ENCODE measurements at regions not wholly inside any gene's neighbourhood (a gene's known extent, or its start where the extent isn't known, plus 50 kb on each side); places are given as distances from the start of the nearest gene placed in this dataset.
"Not testable (repeated sequence)": the region's sequence is repeated elsewhere in the genome, so short reads cannot be mapped to it uniquely, and the experiment has no call there.

GRCh38 chr4:3623809-3624329 lies 91.6 kb upstream of the LRPAP1 start:
- H3K4me3 Mint-ChIP-seq; H3K27ac Mint-ChIP-seq; H3K9me3 Mint-ChIP-seq; H3K4me3 ChIP-seq (ENCODE audit: low read length); H3K36me3 ChIP-seq (ENCODE audit: control insufficient read depth in 2 of 3, insufficient read depth in 3 of 3, low read length in 3 of 3); intact Hi-C loops (cut with micrococcal nuclease); H3K27ac ChIP-seq (ENCODE audit: low read depth, low read length); ATAC-seq; H3K4me1 ChIP-seq (ENCODE audit: control insufficient read depth in 2 of 2, insufficient read depth in 2 of 2, low read length in 2 of 2); CTCF ChIA-PET; H3K9me3 ChIP-seq (ENCODE audit: control insufficient read depth in 2 of 3, low read length in 3 of 3); POLR2A ChIA-PET; H3K4me1 Mint-ChIP-seq; DNase-seq; H3K27me3 ChIP-seq (ENCODE audit: control insufficient read depth in 2 of 2, insufficient read depth in 2 of 2, low read length in 2 of 2); H3K36me3 Mint-ChIP-seq: not testable (repeated sequence)
- H3K27me3 Mint-ChIP-seq: peaks cover 4 to 42% (median 35%) of the 10 kb centered on the region in 5 donors

DNA sequence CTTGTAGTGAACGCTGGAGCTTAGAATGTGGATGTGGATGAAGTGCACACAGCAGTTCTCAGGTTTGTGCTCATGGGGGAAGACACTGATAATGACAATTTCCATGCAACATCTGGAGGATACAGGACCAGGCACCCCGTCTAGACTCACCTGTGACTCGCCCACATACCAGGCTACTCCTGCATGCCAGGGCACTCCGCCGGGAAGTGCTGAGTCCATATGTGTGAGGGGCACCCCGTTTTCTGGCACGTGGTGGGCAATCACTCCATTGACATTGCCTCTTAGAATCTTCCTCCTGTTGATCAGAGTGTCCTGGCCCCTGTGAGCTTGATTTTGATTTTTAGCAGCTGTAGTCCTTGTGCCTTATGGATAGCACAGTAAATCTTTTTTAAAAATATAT lies 90.9 kb upstream of the LRPAP1 start:
- H3K4me1 Mint-ChIP-seq: peaks cover 0 to 5% (median 3%) of the 10 kb centered on the region in 7 donors
- H3K27me3 Mint-ChIP-seq: peaks cover 8 to 47% (median 42%) of the 10 kb centered on the region in 5 donors
- ATAC-seq: no peak
- intact Hi-C loops (cut with micrococcal nuclease): no loop called here
- no peak overlapping the region for H3K4me3 ChIP-seq (ENCODE audit: low read length)
- H3K9me3 ChIP-seq (ENCODE audit: control insufficient read depth in 2 of 3, low read length in 3 of 3): no peaks in the 10 kb centered on the region
- no peak overlapping the region for H3K27ac Mint-ChIP-seq
- no peaks in the 10 kb centered on the region for H3K36me3 ChIP-seq (ENCODE audit: control insufficient read depth in 2 of 3, insufficient read depth in 3 of 3, low read length in 3 of 3)
- H3K4me1 ChIP-seq (ENCODE audit: control insufficient read depth in 2 of 2, insufficient read depth in 2 of 2, low read length in 2 of 2): no peaks in the 10 kb centered on the region
- H3K27ac ChIP-seq (ENCODE audit: low read depth, low read length): no peak overlapping the region
- ChIA-PET CTCF (no interaction called here), POLR2A (no interaction called here)
- peaks cover 0 to 8% (median 0%) of the 10 kb centered on the region in 5 donors for H3K36me3 Mint-ChIP-seq
- H3K9me3 Mint-ChIP-seq: peaks cover 0 to 9% (median 4%) of the 10 kb centered on the region in 11 donors
- H3K4me3 Mint-ChIP-seq: no peak overlapping the region
- no peaks in the 10 kb centered on the region for H3K27me3 ChIP-seq (ENCODE audit: control insufficient read depth in 2 of 2, insufficient read depth in 2 of 2, low read length in 2 of 2)
- DNase-seq: no peak

DNA sequence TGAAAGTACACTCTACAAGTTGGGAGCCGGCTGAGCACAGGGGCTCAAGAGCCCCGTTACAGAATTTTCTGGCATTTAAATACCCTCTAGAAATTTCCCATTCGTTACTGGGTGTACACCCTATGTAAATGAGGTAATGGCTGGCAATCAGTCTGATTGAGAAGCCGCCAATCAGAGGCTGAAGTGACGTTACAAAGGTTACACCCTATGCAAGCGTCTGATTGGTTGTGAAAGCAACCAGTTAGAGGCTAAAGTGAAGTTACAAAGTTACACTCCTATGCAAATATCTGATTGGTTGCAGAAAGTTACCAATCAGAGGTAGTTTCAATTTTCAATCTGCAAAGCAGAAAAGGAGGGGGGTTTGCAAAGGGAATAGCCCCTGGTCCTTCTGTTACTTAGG lies 88.1 kb upstream of the LRPAP1 start:
- H3K36me3 Mint-ChIP-seq; H3K4me1 ChIP-seq (ENCODE audit: control insufficient read depth in 2 of 2, insufficient read depth in 2 of 2, low read length in 2 of 2); H3K36me3 ChIP-seq (ENCODE audit: control insufficient read depth in 2 of 3, insufficient read depth in 3 of 3, low read length in 3 of 3); H3K9me3 ChIP-seq (ENCODE audit: control insufficient read depth in 2 of 3, low read length in 3 of 3); intact Hi-C loops (cut with micrococcal nuclease); H3K9me3 Mint-ChIP-seq; DNase-seq; POLR2A ChIA-PET; H3K4me1 Mint-ChIP-seq; CTCF ChIA-PET; ATAC-seq; H3K4me3 ChIP-seq (ENCODE audit: low read length); H3K27ac ChIP-seq (ENCODE audit: low read depth, low read length); H3K27me3 ChIP-seq (ENCODE audit: control insufficient read depth in 2 of 2, insufficient read depth in 2 of 2, low read length in 2 of 2): not testable (repeated sequence)
- peak overlapping the region in 1 of 9 donors; percentile 40 for H3K27ac Mint-ChIP-seq
- peak overlapping the region in 2 of 10 donors; percentile 1 to 37 for H3K4me3 Mint-ChIP-seq
- H3K27me3 Mint-ChIP-seq: peaks cover 11 to 52% (median 45%) of the 10 kb centered on the region in 5 donors

DNA sequence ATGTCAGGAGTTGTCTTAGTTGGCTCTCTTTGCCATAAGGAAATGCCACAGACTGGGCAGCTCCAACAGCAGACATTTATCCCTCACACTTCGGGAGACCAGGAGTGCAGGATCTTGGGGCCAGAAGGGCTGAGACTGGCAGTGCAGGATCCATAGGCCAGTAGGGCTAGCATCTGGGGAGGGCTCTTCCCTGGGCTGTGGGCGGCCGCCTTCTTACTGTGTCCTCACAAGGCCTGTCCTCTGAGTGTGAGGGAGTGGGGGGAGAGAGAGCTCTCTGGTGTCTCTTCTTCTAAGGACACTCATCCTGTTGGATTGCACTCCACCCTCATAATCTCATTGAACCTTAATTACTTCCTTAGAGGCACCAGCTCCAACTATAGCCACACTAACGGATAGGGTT lies 87.5 kb upstream of the LRPAP1 start:
- H3K9me3 ChIP-seq (ENCODE audit: control insufficient read depth in 2 of 3, low read length in 3 of 3); H3K36me3 Mint-ChIP-seq; H3K4me1 Mint-ChIP-seq; ATAC-seq; CTCF ChIA-PET; DNase-seq; H3K4me3 ChIP-seq (ENCODE audit: low read length); intact Hi-C loops (cut with micrococcal nuclease); H3K27me3 ChIP-seq (ENCODE audit: control insufficient read depth in 2 of 2, insufficient read depth in 2 of 2, low read length in 2 of 2); H3K36me3 ChIP-seq (ENCODE audit: control insufficient read depth in 2 of 3, insufficient read depth in 3 of 3, low read length in 3 of 3); H3K9me3 Mint-ChIP-seq; H3K27ac ChIP-seq (ENCODE audit: low read depth, low read length); H3K4me1 ChIP-seq (ENCODE audit: control insufficient read depth in 2 of 2, insufficient read depth in 2 of 2, low read length in 2 of 2); POLR2A ChIA-PET: not testable (repeated sequence)
- Mint-ChIP-seq H3K27me3 (peaks cover 7 to 45% (median 39%) of the 10 kb centered on the region in 5 donors), H3K4me3 (peak overlapping the region in 1 of 10 donors; percentile 37), H3K27ac (peak overlapping the region in 1 of 9 donors; percentile 40)

- ATAC-seq; H3K9me3 Mint-ChIP-seq; CTCF ChIA-PET; H3K27me3 ChIP-seq (ENCODE audit: control insufficient read depth in 2 of 2, insufficient read depth in 2 of 2, low read length in 2 of 2); H3K27ac Mint-ChIP-seq; H3K4me1 ChIP-seq (ENCODE audit: control insufficient read depth in 2 of 2, insufficient read depth in 2 of 2, low read length in 2 of 2); intact Hi-C loops (cut with micrococcal nuclease); H3K4me3 Mint-ChIP-seq; DNase-seq; POLR2A ChIA-PET; H3K36me3 Mint-ChIP-seq; H3K36me3 ChIP-seq (ENCODE audit: control insufficient read depth in 2 of 3, insufficient read depth in 3 of 3, low read length in 3 of 3); H3K4me3 ChIP-seq (ENCODE audit: low read length); H3K27ac ChIP-seq (ENCODE audit: low read depth, low read length); H3K9me3 ChIP-seq (ENCODE audit: control insufficient read depth in 2 of 3, low read length in 3 of 3); H3K4me1 Mint-ChIP-seq: not testable (repeated sequence)
- H3K27me3 Mint-ChIP-seq: peaks cover 7 to 35% (median 32%) of the 10 kb centered on the region in 5 donors
Measured at GRCh38 chr4:3618341-3618740, 86.1 kb upstream of the LRPAP1 start.

GRCh38 chr4:3615386-3616286 lies 83.4 kb upstream of the LRPAP1 start:
- intact Hi-C loops (cut with micrococcal nuclease): no loop called here
- DNase-seq (no peak), ATAC-seq (no peak)
- H3K36me3 Mint-ChIP-seq: peaks cover 0 to 3% (median 0%) of the 10 kb centered on the region in 5 donors
- CTCF ChIA-PET: no interaction called here
- peaks cover 0 to 15% (median 4%) of the 10 kb centered on the region in 11 donors for H3K9me3 Mint-ChIP-seq
- Histone ChIP-seq H3K36me3 (ENCODE audit: control insufficient read depth in 2 of 3, insufficient read depth in 3 of 3, low read length in 3 of 3) (no peaks in the 10 kb centered on the region), H3K9me3 (ENCODE audit: control insufficient read depth in 2 of 3, low read length in 3 of 3) (no peaks in the 10 kb centered on the region), H3K27ac (ENCODE audit: low read depth, low read length) (no peak overlapping the region), H3K4me1 (ENCODE audit: control insufficient read depth in 2 of 2, insufficient read depth in 2 of 2, low read length in 2 of 2) (no peaks in the 10 kb centered on the region), H3K4me3 (ENCODE audit: low read length) (no peak overlapping the region), H3K27me3 (ENCODE audit: control insufficient read depth in 2 of 2, insufficient read depth in 2 of 2, low read length in 2 of 2) (no peaks in the 10 kb centered on the region)
- peak overlapping the region in 1 of 9 donors; percentile 13 for H3K27ac Mint-ChIP-seq
- peaks cover 0 to 5% (median 0%) of the 10 kb centered on the region in 7 donors for H3K4me1 Mint-ChIP-seq
- H3K27me3 Mint-ChIP-seq: peaks cover 7 to 25% (median 22%) of the 10 kb centered on the region in 5 donors
- H3K4me3 Mint-ChIP-seq: no peak overlapping the region
- POLR2A ChIA-PET: no interaction called here

- H3K4me3 ChIP-seq (ENCODE audit: low read length): no peak overlapping the region
- no peak overlapping the region for H3K27ac ChIP-seq (ENCODE audit: low read depth, low read length)
- peaks cover 0 to 20% (median 4%) of the 10 kb centered on the region in 11 donors for H3K9me3 Mint-ChIP-seq
- DNase-seq (no peak), ATAC-seq (no peak)
- intact Hi-C loops (cut with micrococcal nuclease): no loop called here
- H3K27me3 ChIP-seq (ENCODE audit: control insufficient read depth in 2 of 2, insufficient read depth in 2 of 2, low read length in 2 of 2): no peaks in the 10 kb centered on the region
- H3K9me3 ChIP-seq (ENCODE audit: control insufficient read depth in 2 of 3, low read length in 3 of 3): no peaks in the 10 kb centered on the region
- peaks cover 7 to 22% (median 17%) of the 10 kb centered on the region in 5 donors for H3K27me3 Mint-ChIP-seq
- peaks cover 0 to 2% (median 0%) of the 10 kb centered on the region in 7 donors for H3K4me1 Mint-ChIP-seq
- no peaks in the 10 kb centered on the region for H3K4me1 ChIP-seq (ENCODE audit: control insufficient read depth in 2 of 2, insufficient read depth in 2 of 2, low read length in 2 of 2)
- H3K36me3 ChIP-seq (ENCODE audit: control insufficient read depth in 2 of 3, insufficient read depth in 3 of 3, low read length in 3 of 3): no peaks in the 10 kb centered on the region
- H3K27ac Mint-ChIP-seq: no peak overlapping the region
- ChIA-PET CTCF (no interaction called here), POLR2A (no interaction called here)
- H3K36me3 Mint-ChIP-seq: peaks cover 0 to 2% (median 0%) of the 10 kb centered on the region in 5 donors
- H3K4me3 Mint-ChIP-seq: no peak overlapping the region
Measured at GRCh38 chr4:3614731-3614980, 82.4 kb upstream of the LRPAP1 start.

All from naive thymus-derived CD4-positive, alpha-beta T cell (primary cell).